ENCODE measurements at regions not wholly inside any gene's neighbourhood (a gene's known extent, or its start where the extent isn't known, plus 50 kb on each side); places are given as distances from the start of the nearest gene placed in this dataset.

GRCh38 chr6:169367507-169367906, 113.9 kb upstream of the THBS2 start:
- no peaks in the 10 kb centered on the region for H3K9me2 ChIP-seq (ENCODE audit: insufficient read depth)
- ChIA-PET CTCF (no interaction called here), POLR2A (no interaction called here), RAD21 (ENCODE audit: low non-redundant PET in 1 of 2, low total read pairs in 2 of 2, uncharacterized antibody in 2 of 2, unreplicated experiment in 2 of 2) (no interaction called here)
- peaks cover 2% of the 10 kb centered on the region in 2 experiments; a peak in 1 of 4 replicates for H3K9me3 ChIP-seq (ENCODE audit: control insufficient read depth in 1 of 2, insufficient read depth in 1 of 2, low read depth in 1 of 2, low read length in 2 of 2)
- TF ChIP-seq REST (IDR thresholded peaks at IDR 0.05; ENCODE audit: low read depth) (no peak), TCF7L2 (IDR thresholded peaks at IDR 0.05; ENCODE audit: borderline replicate concordance, extremely low read depth, insufficient read depth, insufficient read length) (no peak), CTCF (IDR thresholded peaks at IDR 0.05 in 2 of 3, conservative IDR thresholded peaks at IDR 0.05 in 1 of 3; ENCODE audit: borderline replicate concordance in 1 of 3, insufficient read depth in 1 of 3, low read depth in 2 of 3, low read length in 2 of 3) (no peak), JUND (IDR thresholded peaks at IDR 0.05) (no peak), ZFX (IDR thresholded peaks at IDR 0.05) (no peak), EGR1 (IDR thresholded peaks at IDR 0.05; ENCODE audit: low read depth) (no peak), ATF3 (IDR thresholded peaks at IDR 0.05) (no peak), CEBPB (IDR thresholded peaks at IDR 0.05; ENCODE audit: low read depth) (no peak), SP1 (IDR thresholded peaks at IDR 0.05; ENCODE audit: low read depth) (no peak), EZH2 (IDR thresholded peaks at IDR 0.05) (no peak), MAX (IDR thresholded peaks at IDR 0.05) (no peak), POLR2AphosphoS5 (IDR thresholded peaks at IDR 0.05; ENCODE audit: low read depth, low read length) (no peak), RAD21 (IDR thresholded peaks at IDR 0.05; ENCODE audit: low read depth) (no peak), YY1 (IDR thresholded peaks at IDR 0.05; ENCODE audit: extremely low read depth, insufficient replicate concordance, low read depth, low read length) (no peak), EZH2phosphoT487 (IDR thresholded peaks at IDR 0.05; ENCODE audit: borderline replicate concordance) (no peak), POLR2A (IDR thresholded peaks at IDR 0.05; ENCODE audit: borderline replicate concordance, extremely low read depth, insufficient read depth, insufficient read length) (no peak)
- intact Hi-C loops (cut with micrococcal nuclease): no loop called here
- DNase-seq (ENCODE audit: low read depth, low spot score): no peak
- H3K4me1 ChIP-seq (ENCODE audit: control insufficient read depth in 1 of 2, insufficient read depth in 2 of 2, low read length in 2 of 2): no peaks in the 10 kb centered on the region
- no peaks in the 10 kb centered on the region for H4K20me1 ChIP-seq (ENCODE audit: insufficient read depth)
- no peak overlapping the region for H2AFZ ChIP-seq (ENCODE audit: low read depth, low read length, poor library complexity, severe bottlenecking)
- no peak for ATAC-seq
- no peak overlapping the region for H3K9ac ChIP-seq (ENCODE audit: low read length)
- no peak overlapping the region for H3K4me2 ChIP-seq (ENCODE audit: low read length)
- H3K79me2 ChIP-seq (ENCODE audit: insufficient read depth, low read length): no peaks in the 10 kb centered on the region
- no peaks in the 10 kb centered on the region for H3K27me3 ChIP-seq (ENCODE audit: insufficient read depth, low read length)
- H3K27ac ChIP-seq (ENCODE audit: low read depth, low read length): no peak overlapping the region
- no peaks in the 10 kb centered on the region for H3K36me3 ChIP-seq (ENCODE audit: control insufficient read depth in 1 of 2, insufficient read depth in 2 of 2, low read length in 2 of 2)
- no TSS peak for BruUV-seq (replicated peaks)
- no peak overlapping the region for H3K4me3 ChIP-seq (replicated peaks in 1 of 2; ENCODE audit: low read depth in 1 of 2, low read length in 2 of 2)
